H9 (cell line): ENCODE measurements at regions not wholly inside any gene's neighbourhood (a gene's known extent, or its start where the extent isn't known, plus 50 kb on each side); places are given as distances from the start of the nearest gene placed in this dataset.
"Not testable (repeated sequence)": the region's sequence is repeated elsewhere in the genome, so short reads cannot be mapped to it uniquely, and the experiment has no call there.

Source experiments
- DNase-seq: peaks from one replicate; pipeline ENCODE4 v3.0.0-alpha.2; 2017
- H2AFZ ChIP-seq: one replicate; pipeline ENCODE4 v1.6.1; 2013; ENCODE audit warnings: mild to moderate bottlenecking, low read length, control low read depth, moderate library complexity
- H2AK5ac ChIP-seq: 2 replicates; pipeline ENCODE4 v1.6.1; 2013; ENCODE audit warnings: low read length, control low read depth, mixed read lengths; ENCODE audit not compliant: insufficient read length
- H2BK120ac ChIP-seq: one replicate; pipeline ENCODE4 v1.6.1; 2013; ENCODE audit warnings: low read depth, mild to moderate bottlenecking, low read length, control low read depth, inconsistent platforms; ENCODE audit not compliant: poor library complexity, severe bottlenecking
- H2BK12ac ChIP-seq: 2 replicates; pipeline ENCODE4 v1.6.1; 2013; ENCODE audit warnings: low read length, control low read depth, mixed read lengths, low read depth; ENCODE audit not compliant: insufficient read length
- H2BK15ac ChIP-seq: 2 replicates; pipeline ENCODE4 v1.6.1; 2013; ENCODE audit warnings: low read depth, low read length, control low read depth
- H2BK20ac ChIP-seq: one replicate; pipeline ENCODE4 v1.6.1; 2013; ENCODE audit warnings: low read depth, mild to moderate bottlenecking, low read length, control low read depth, inconsistent platforms; ENCODE audit not compliant: poor library complexity, severe bottlenecking
- H2BK5ac ChIP-seq: 2 replicates; pipeline ENCODE4 v1.6.1; 2013; ENCODE audit warnings: low read length, control low read depth, mixed read lengths; ENCODE audit not compliant: insufficient read length
- H3K14ac ChIP-seq: 2 replicates; pipeline ENCODE4 v1.6.1; 2013; ENCODE audit warnings: low read length, control low read depth; ENCODE audit not compliant: insufficient read depth
- H3K18ac ChIP-seq: 2 replicates; pipeline ENCODE4 v1.6.1; 2013; ENCODE audit warnings: low read depth, mild to moderate bottlenecking, mixed read lengths, low read length, control low read depth; ENCODE audit not compliant: insufficient read length
- H3K23ac ChIP-seq: 2 replicates; pipeline ENCODE4 v1.6.1; 2013; ENCODE audit warnings: low read length, control low read depth, mixed read lengths, low read depth; ENCODE audit not compliant: insufficient read length
- H3K23me2 ChIP-seq: 2 replicates; pipeline ENCODE4 v1.6.1; 2013; ENCODE audit warnings: low read depth, mild to moderate bottlenecking, mixed read lengths, low read length, control low read depth; ENCODE audit not compliant: insufficient read length, poor library complexity, severe bottlenecking
- H3K27ac ChIP-seq: 2 replicates; pipeline ENCODE4 v1.5.1; 2013; ENCODE audit warnings: low read length, control low read depth, mixed read lengths, low read depth; ENCODE audit not compliant: insufficient read length
- H3K27me3 ChIP-seq: 2 replicates; pipeline ENCODE4 v1.6.1; 2013; ENCODE audit warnings: low read length, control low read depth, inconsistent platforms; ENCODE audit not compliant: insufficient read depth
- H3K4ac ChIP-seq: 2 replicates; pipeline ENCODE4 v1.6.1; 2013; ENCODE audit warnings: low read depth, mild to moderate bottlenecking, control low read depth, inconsistent platforms, low read length, moderate library complexity
- H3K4me1 ChIP-seq: 2 replicates; pipeline ENCODE4 v1.6.1; 2013; ENCODE audit warnings: low read length, control low read depth, inconsistent platforms; ENCODE audit not compliant: insufficient read depth
- H3K4me2 ChIP-seq: 2 replicates; pipeline ENCODE4 v1.6.1; 2013; ENCODE audit warnings: low read length, control low read depth, mixed read lengths; ENCODE audit not compliant: insufficient read length, insufficient read depth
- H3K56ac ChIP-seq: 2 replicates; pipeline ENCODE4 v1.6.1; 2013; ENCODE audit warnings: low read depth, mild to moderate bottlenecking, mixed read lengths, low read length, control low read depth; ENCODE audit not compliant: insufficient read length
- H3K79me1 ChIP-seq: 2 replicates; pipeline ENCODE4 v1.6.1; 2013; ENCODE audit warnings: low read depth, mild to moderate bottlenecking, moderate library complexity, low read length, control low read depth, inconsistent platforms; ENCODE audit not compliant: insufficient read depth, poor library complexity, severe bottlenecking
- H3K79me2 ChIP-seq: 2 replicates; pipeline ENCODE4 v1.6.1; 2013; ENCODE audit warnings: low read length, control low read depth, inconsistent platforms; ENCODE audit not compliant: insufficient read depth
- H3K9ac ChIP-seq: 2 replicates; pipeline ENCODE4 v1.6.1; 2013; ENCODE audit warnings: low read length, control low read depth, mixed read lengths; ENCODE audit not compliant: insufficient read length; ENCODE audit errors: extremely low read depth
- H3K9me3 ChIP-seq: one replicate; pipeline ENCODE4 v1.6.1; 2013; ENCODE audit warnings: low read depth, low read length, inconsistent platforms; ENCODE audit not compliant: control insufficient read depth
- H3T11ph ChIP-seq: one replicate; pipeline ENCODE4 v1.6.1; 2013; ENCODE audit warnings: mild to moderate bottlenecking, low read length, control low read depth, inconsistent platforms
- H4K20me1 ChIP-seq: one replicate; pipeline ENCODE4 v1.6.1; 2013; ENCODE audit not compliant: control insufficient read depth, insufficient read length, insufficient read depth
- H4K5ac ChIP-seq: 2 replicates; pipeline ENCODE4 v1.6.1; 2013; ENCODE audit warnings: low read depth, mild to moderate bottlenecking, mixed read lengths, low read length, control low read depth; ENCODE audit not compliant: insufficient read length
- H4K8ac ChIP-seq: replicated peaks from 2 replicates; pipeline ENCODE4 v1.6.1; 2013; ENCODE audit warnings: low read length, control low read depth, mixed read lengths, low read depth; ENCODE audit not compliant: insufficient read length
- H4K91ac ChIP-seq: 2 replicates; pipeline ENCODE4 v1.6.1; 2013; ENCODE audit warnings: low read depth, mild to moderate bottlenecking, moderate library complexity, mixed read lengths, low read length, control low read depth; ENCODE audit not compliant: insufficient read length
- H3K27ac Mint-ChIP-seq, 3 experiments: 2 replicates in 2 of 3; 3 replicates in 1 of 3; pipeline ENCODE4 v1.8.0; 2020 to 2021; ENCODE audit warnings: mixed read lengths in 3 of 3, mild to moderate bottlenecking in 1 of 3, moderate library complexity in 1 of 3
- H3K27me3 Mint-ChIP-seq: 2 replicates; pipeline ENCODE4 v1.8.0; 2021; ENCODE audit warnings: low read depth, mild to moderate bottlenecking, moderate library complexity, mixed read lengths
- H3K36me3 Mint-ChIP-seq, 3 experiments: 2 replicates in 2 of 3; 3 replicates in 1 of 3; pipeline ENCODE4 v1.8.0; 2020 to 2021; ENCODE audit warnings: low read depth in 3 of 3, mixed read lengths in 3 of 3; ENCODE audit not compliant: insufficient read depth in 1 of 3
- H3K4me1 Mint-ChIP-seq, 2 experiments: 2 replicates each; pipeline ENCODE4 v1.8.0; 2020; ENCODE audit warnings: mixed read lengths in 2 of 2
- H3K4me3 Mint-ChIP-seq, 2 experiments: 2 replicates in 1 of 2; 3 replicates in 1 of 2; pipeline ENCODE4 v1.8.0; 2020 to 2021; ENCODE audit warnings: mild to moderate bottlenecking in 2 of 2, mixed read lengths in 2 of 2, moderate library complexity in 1 of 2
- H3K9me3 Mint-ChIP-seq, 2 experiments: 2 replicates in 1 of 2; 3 replicates in 1 of 2; pipeline ENCODE4 v1.8.0; 2020; ENCODE audit warnings: mild to moderate bottlenecking in 2 of 2, mixed read lengths in 2 of 2, moderate library complexity in 1 of 2
- CTCF ChIP-seq: fragments of 200-600 bp; sonication (generic); conservative IDR thresholded peaks from 3 replicates; pipeline ENCODE4 v1.8.0; 2021; ENCODE audit warnings: antibody characterized with exemption, mild to moderate bottlenecking
- WGBS: extraction: QIAGEN DNeasy Blood & Tissue Kit; methylation state at CpG from one replicate; pipeline ENCODE4 v1.1.7; 2013; ENCODE audit warnings: missing lambda C conversion rate, low lambda C conversion rate, mixed read lengths; ENCODE audit not compliant: insufficient read length; ENCODE audit errors: extremely low coverage; 5-methylcytosine and 5-hydroxymethylcytosine counted together

GRCh38 chr10:42351745-42352144 lies 286.6 kb downstream of the ZNF33B start:
- Histone ChIP-seq H3K4ac (no peak overlapping the region), H3K79me2 (peaks cover 3% of the 10 kb centered on the region; the same call in 1 of the 2 replicates), H2BK20ac (no peak overlapping the region), H3K14ac (no peak overlapping the region), H2BK15ac (no peak overlapping the region), H2AK5ac (no peak overlapping the region), H3T11ph (no peak overlapping the region), H3K4me1 (no peaks in the 10 kb centered on the region), H3K23me2 (no peaks in the 10 kb centered on the region), H4K91ac (no peak overlapping the region), H2BK12ac (no peak overlapping the region), H4K8ac (no peak overlapping the region), H3K9me3 (peaks cover 8% of the 10 kb centered on the region), H3K27ac (no peak overlapping the region), H2BK5ac (no peak overlapping the region), H2BK120ac (no peak overlapping the region), H3K23ac (no peak overlapping the region), H4K5ac (no peak overlapping the region), H3K27me3 (no peaks in the 10 kb centered on the region), H3K79me1 (no peaks in the 10 kb centered on the region), H2AFZ (no peak overlapping the region), H3K56ac (no peak overlapping the region), H3K4me2 (no peak overlapping the region), H3K9ac (no peak overlapping the region), H4K20me1 (no peaks in the 10 kb centered on the region), H3K18ac (no peak overlapping the region)
- no peaks in the 10 kb centered on the region; the same call in 1 of the 2 replicates for H3K27me3 Mint-ChIP-seq
- peaks cover 0 to 5% (median 0%) of the 10 kb centered on the region in 3 experiments; a peak in 4 of 7 replicates for H3K36me3 Mint-ChIP-seq
- DNase-seq, result no peak
- peaks cover 64 to 69% of the 10 kb centered on the region in 2 experiments for H3K9me3 Mint-ChIP-seq
- no peak for TF ChIP-seq CTCF
- no peak overlapping the region for H3K4me3 Mint-ChIP-seq
- WGBS, result no CpG with 5 or more reads among the region's 1 CpG
- H3K4me1 Mint-ChIP-seq, result no peaks in the 10 kb centered on the region
- H3K27ac Mint-ChIP-seq, result no peak overlapping the region

GRCh38 chr10:42336593-42337337 lies 301.6 kb downstream of the ZNF33B start:
- not testable (repeated sequence) for H2BK12ac ChIP-seq, DNase-seq, H3K4me2 ChIP-seq, H3K27ac Mint-ChIP-seq, H2BK15ac ChIP-seq, H2BK120ac ChIP-seq, H3K18ac ChIP-seq, H4K8ac ChIP-seq, H3T11ph ChIP-seq, H3K27me3 Mint-ChIP-seq, H3K27ac ChIP-seq, H3K79me1 ChIP-seq, H3K23ac ChIP-seq, H4K5ac ChIP-seq, H3K4me1 Mint-ChIP-seq, H3K4me3 Mint-ChIP-seq, H3K23me2 ChIP-seq, H4K91ac ChIP-seq, H3K56ac ChIP-seq, H3K4ac ChIP-seq, H3K14ac ChIP-seq, H3K79me2 ChIP-seq, H2BK20ac ChIP-seq, H4K20me1 ChIP-seq, H3K4me1 ChIP-seq, H3K27me3 ChIP-seq, H3K9ac ChIP-seq, H2BK5ac ChIP-seq, H2AFZ ChIP-seq, H2AK5ac ChIP-seq
- Mint-ChIP-seq H3K9me3 (peaks cover 78 to 84% of the 10 kb centered on the region in 2 experiments), H3K36me3 (peaks cover 5 to 27% (median 14%) of the 10 kb centered on the region in 3 experiments; a peak in 5 of 7 replicates)
- H3K9me3 ChIP-seq, result peaks cover 28% of the 10 kb centered on the region
- WGBS, result no CpG with 5 or more reads among the region's 6 CpGs
